BJ (cell line): ENCODE measurements at regions not wholly inside any gene's neighbourhood (a gene's known extent, or its start where the extent isn't known, plus 50 kb on each side); places are given as distances from the start of the nearest gene placed in this dataset.

Source experiments
- CTCF ChIA-PET: fragments of 350-600 bp; formaldehyde crosslinking; extraction: SDS; loops from one replicate; lab custom pipeline; 2021; ENCODE audit warnings: antibody characterized with exemption, inconsistent platforms; lab: Yijun Ruan, JAX
- POLR2A ChIA-PET: fragments of 300-600 bp; sonication (Branson Sonifier 250); formaldehyde crosslinking; extraction: SDS; loops from one replicate; lab custom pipeline; 2021; ENCODE audit warnings: antibody characterized with exemption; lab: Charles Lee
- DNase-seq: peaks from one replicate; pipeline ENCODE4 v3.0.0-alpha.2; 2011; ENCODE audit warnings: low read depth
- H3K27me3 ChIP-seq: 2 replicates; pipeline ENCODE4 v1.6.0; 2011; ENCODE audit warnings: low read length; ENCODE audit not compliant: control insufficient read depth, insufficient read depth
- H3K36me3 ChIP-seq: 2 replicates; pipeline ENCODE4 v1.5.1; 2011; ENCODE audit warnings: low read length; ENCODE audit not compliant: control insufficient read depth, insufficient read depth
- H3K4me3 ChIP-seq: 2 replicates; pipeline ENCODE4 v1.5.1; 2011; ENCODE audit warnings: low read depth, mild to moderate bottlenecking, control low read depth, low read length
- CTCF ChIP-seq: IDR thresholded peaks from 2 replicates; pipeline ENCODE4 v1.5.1; 2011; ENCODE audit warnings: low read depth, mild to moderate bottlenecking, control low read depth, inconsistent platforms, low read length, moderate library complexity; ENCODE audit not compliant: insufficient read depth

DNA sequence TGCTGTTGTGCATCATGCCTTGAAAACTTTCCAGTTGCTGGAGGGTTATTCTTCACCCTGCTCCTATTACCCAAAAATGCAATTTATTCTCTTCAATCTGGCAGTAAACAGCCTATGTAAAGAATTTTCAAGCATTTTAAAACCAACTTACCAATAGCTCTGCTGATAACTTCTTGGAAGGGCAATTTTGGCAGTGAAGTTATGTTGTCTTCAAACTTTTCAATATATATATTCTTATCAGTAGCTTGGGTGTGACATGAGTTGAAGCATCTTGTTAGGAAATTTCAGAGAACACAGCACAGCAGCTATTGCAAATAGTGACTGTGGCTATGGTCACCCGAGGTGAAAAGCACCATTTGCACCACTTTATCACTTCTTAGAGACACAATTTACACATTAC, 395.5 kb downstream of the STK39 start:
- DNase-seq = no peak
- H3K4me3 ChIP-seq = no peak overlapping the region
- TF ChIP-seq CTCF = no peak
- H3K36me3 ChIP-seq = no peaks in the 10 kb centered on the region
- ChIA-PET CTCF (interaction anchor here (2.1 kb wide), 1 partner anchor 11 kb away, joined by 5 read pairs; no protein-coding TSS in a partner anchor), POLR2A (no interaction called here)
- H3K27me3 ChIP-seq = no peaks in the 10 kb centered on the region

DNA sequence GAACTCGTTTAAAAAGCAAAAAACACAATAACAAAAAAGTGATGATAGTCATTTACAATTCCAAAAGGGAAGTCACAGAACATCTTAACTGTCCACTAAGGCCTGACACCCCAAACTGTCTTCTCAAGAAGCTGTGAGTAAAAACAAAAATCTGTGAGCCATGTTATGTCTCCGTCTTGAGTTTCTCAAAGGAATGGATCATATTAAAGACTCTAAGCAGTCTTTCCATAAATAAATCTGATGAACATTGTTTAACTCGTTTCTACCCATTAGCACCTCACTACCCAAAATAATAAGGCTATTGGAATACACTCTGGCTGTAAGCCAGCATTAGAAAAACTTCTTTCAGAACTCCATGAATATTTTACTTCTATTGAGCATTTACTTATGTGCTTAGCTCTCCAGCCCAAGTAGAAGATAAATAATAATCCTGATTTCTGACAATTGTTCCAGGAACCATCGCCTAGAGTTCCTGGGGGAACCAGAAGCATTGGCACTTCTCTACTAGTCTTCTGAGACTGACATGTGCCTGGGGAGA, 396.0 kb downstream of the STK39 start:
- ChIA-PET CTCF (interaction anchor here (2.1 kb wide), 1 partner anchor 11 kb away, joined by 5 read pairs; no protein-coding TSS in a partner anchor), POLR2A (no interaction called here)
- no peak for DNase-seq
- TF ChIP-seq CTCF = no peak
- Histone ChIP-seq H3K27me3 (no peaks in the 10 kb centered on the region), H3K36me3 (no peaks in the 10 kb centered on the region), H3K4me3 (no peak overlapping the region)

GRCh38 chr2:167844714-167845530, 402.5 kb downstream of the STK39 start:
- CTCF ChIA-PET = interaction anchor here (0.6 kb wide), 2 partner anchors 123 to 215 kb away, joined by 3 read pairs; no protein-coding TSS in a partner anchor
- DNase-seq = no peak
- Histone ChIP-seq H3K36me3 (no peaks in the 10 kb centered on the region), H3K27me3 (no peaks in the 10 kb centered on the region), H3K4me3 (no peak overlapping the region)
- TF ChIP-seq CTCF = no peak
- POLR2A ChIA-PET = no interaction called here

DNA sequence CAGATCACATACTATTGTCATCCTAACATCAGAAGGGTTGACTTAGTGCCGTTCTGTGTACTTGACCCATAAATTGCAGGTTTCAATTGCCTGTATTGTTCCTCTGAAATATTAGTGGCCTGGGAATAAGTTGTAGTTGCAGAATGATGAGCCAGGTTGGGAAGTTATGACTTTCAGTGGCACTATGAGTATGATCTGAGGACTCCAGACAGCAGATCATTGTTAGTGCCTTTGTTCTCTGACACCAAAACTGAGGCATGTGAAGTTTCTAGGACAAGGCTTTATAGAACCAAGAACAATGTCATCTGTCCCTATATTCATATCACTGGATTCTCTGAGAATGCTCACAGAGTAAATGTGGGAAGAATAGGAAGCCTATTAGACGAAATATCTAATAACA, 403.7 kb downstream of the STK39 start:
- DNase-seq = no peak
- H3K36me3 ChIP-seq = no peaks in the 10 kb centered on the region

More for the DNA sequence above, 403.7 kb downstream of the STK39 start:
- H3K27me3 ChIP-seq = no peaks in the 10 kb centered on the region
- no peak for TF ChIP-seq CTCF
- CTCF ChIA-PET = no interaction called here
- POLR2A ChIA-PET = no interaction called here
- H3K4me3 ChIP-seq = no peak overlapping the region
